HG03159 (cell line): ENCODE measurements at regions not wholly inside any gene's neighbourhood (a gene's known extent, or its start where the extent isn't known, plus 50 kb on each side); places are given as distances from the start of the nearest gene placed in this dataset.
"Not testable (repeated sequence)": the region's sequence is repeated elsewhere in the genome, so short reads cannot be mapped to it uniquely, and the experiment has no call there.

Experiments
- ATAC-seq: cut with Tn5 transposase; IDR thresholded peaks from one replicate; pipeline ENCODE4 v1.9.1; 2021; ENCODE audit warnings: mild to moderate bottlenecking, moderate library complexity; ENCODE audit not compliant: unreplicated experiment

GRCh38 chr7:26959290-26959689, 94.9 kb upstream of the SKAP2 start:
- no peak for ATAC-seq

DNA sequence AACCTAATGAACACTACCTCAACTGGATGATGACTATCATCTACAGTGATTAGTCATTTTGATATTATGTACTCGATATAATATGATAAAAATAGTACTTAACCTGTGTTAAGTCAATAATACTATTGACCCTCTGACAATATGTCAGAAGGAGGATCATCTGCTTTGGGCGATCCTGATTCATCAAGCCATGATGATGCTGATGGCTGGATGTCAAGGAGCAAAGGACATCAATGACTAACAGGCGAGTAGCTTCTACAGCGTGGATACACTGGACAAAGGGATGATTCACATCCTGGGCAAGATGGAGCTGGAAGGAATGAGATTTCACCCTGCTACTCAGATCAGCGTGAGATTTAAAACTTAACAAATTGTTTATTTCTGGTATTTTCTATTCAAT, 94.4 kb upstream of the SKAP2 start:
- no peak for ATAC-seq

- no peak for ATAC-seq
Measured at GRCh38 chr7:26955516-26955915, 91.1 kb upstream of the SKAP2 start.

DNA sequence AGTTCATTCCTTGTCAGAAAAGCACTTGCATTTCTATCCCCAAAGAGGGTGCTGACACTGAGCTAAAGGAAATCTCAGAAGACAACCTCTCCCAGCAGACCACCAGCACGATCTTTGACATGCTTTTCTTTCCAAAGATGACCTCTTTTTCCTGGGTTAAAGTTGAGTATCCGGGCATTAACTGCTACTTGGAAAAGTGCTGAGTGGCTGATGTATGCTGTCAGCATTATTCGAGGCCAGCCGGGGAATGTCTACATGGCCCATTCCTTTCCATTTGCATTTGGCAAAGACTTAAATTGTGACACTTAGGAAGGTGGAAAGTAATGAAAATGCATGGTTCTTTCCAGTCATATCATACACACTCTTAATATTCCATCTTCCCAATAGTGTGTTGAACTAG, 90.6 kb upstream of the SKAP2 start:
- ATAC-seq: no peak

DNA sequence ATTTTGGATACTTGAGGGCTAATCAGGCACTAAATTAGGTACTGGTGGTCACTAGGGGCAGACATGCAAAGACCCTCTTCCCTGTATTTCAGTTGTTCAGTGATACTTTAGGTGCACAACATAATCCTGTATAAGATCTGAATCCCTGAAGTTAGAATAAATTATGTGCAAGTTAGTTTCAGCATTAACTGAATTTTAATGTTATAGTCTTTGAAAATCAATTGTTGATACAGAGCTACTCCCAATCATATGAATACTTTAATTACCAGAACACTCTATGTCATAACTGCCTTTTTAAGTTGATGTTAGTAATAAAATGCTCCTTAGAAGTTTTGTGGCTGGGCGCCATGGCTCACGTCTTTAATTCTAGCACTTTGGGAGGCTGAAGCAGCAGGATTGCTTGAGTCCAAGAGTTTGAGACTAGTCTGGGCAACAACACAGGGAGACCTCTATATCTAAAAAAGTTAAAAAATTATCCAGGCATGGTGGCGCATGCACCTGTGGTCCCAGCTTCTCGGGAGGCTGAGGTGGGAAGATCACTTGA, 87.1 kb upstream of the SKAP2 start:
- ATAC-seq: no peak

DNA sequence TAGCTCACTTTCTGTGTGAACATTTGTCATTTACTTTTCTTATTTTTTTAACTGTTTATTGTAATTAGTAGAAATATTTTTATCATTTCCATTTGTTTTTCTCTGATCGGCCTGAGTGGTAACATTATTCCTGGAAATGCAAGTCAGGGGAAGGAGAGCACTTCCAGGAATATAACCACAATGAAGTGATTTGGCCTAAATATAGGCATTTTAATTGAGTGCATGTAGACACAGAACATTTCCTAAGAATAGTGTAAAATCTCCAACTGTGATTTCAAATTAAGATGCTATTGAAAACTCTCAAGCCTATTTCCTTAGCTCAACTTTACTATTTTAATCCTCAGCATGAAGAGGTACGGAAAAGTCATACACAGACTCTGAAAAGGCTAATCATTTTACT, 86.5 kb upstream of the SKAP2 start:
- ATAC-seq: no peak

DNA sequence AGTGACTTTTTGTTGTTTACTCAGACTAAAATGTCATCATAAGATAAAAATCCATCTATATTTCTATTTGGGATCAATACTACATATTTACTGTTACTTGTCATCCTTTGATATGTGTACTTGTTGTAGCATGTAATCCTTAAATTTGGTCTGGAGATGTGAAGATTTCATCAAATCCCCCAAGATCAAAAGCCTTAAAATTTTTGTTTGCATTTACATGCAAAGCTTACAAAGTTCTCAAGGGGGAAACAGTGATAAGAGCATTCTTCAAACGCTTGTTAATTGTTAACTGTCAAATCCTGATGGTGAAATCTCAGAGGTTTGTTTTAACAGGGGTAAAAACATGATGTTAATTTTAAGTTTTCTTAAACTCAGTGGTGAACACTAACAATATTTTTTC, 84.9 kb upstream of the SKAP2 start:
- ATAC-seq: no peak

GRCh38 chr7:26948617-26949118, 84.3 kb upstream of the SKAP2 start:
- ATAC-seq: no peak

- ATAC-seq: no peak
Measured at GRCh38 chr7:26944501-26945358, 80.3 kb upstream of the SKAP2 start.

DNA sequence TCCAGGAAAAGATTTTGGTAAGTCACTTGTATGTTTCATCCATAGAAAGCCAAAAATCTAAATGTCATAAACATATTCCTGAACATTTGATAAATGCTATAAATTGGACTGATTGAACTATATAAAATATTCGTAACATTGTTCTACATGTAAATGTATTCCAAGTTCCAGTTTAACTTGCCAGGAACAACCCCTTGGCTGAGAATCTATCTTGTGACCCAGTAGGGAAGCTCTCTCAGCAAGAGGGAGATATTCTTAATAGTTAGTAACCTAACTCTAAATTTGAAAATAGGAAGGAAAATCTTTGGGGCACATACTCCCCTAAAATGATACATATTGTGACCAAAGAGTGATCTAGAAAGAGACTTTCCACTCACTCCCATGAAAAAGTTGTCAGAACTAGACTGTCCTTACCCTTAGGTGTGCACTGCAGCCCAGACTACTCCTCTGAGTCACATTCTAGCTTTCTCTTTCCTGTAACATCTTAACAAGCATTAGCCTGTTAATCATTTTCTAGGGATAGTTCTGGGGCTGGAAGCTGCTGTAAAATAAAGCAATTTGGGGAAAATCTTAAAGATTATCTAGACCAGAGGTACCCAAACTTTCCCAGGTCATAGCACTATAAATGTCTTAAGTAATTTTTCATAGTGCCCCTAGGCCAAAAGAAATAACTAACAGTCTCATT, 73.7 kb upstream of the SKAP2 start:
- ATAC-seq: no peak

- ATAC-seq: no peak
Measured at GRCh38 chr7:26937306-26937705, 72.9 kb upstream of the SKAP2 start.

GRCh38 chr7:26932616-26933015, 68.2 kb upstream of the SKAP2 start:
- ATAC-seq: not testable (repeated sequence)

DNA sequence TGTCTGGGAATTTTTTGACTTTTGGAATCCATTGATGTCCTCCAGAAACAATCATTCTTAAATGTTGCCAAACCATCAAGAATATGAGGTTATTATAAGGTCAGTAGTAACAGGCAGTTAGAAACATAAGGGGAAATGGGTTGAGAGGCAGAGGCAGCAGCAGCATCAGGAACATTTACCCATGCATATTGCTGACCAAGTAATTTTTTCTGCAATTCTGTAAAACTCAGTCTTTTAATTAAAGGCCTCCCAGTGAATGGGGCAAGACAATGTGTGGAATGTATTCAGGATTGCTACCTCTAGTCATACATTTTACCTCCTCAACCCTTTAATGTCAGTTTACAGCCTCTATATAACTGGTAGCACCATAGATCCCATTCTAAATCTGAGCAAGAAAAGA, 66.5 kb upstream of the SKAP2 start:
- no peak for ATAC-seq

DNA sequence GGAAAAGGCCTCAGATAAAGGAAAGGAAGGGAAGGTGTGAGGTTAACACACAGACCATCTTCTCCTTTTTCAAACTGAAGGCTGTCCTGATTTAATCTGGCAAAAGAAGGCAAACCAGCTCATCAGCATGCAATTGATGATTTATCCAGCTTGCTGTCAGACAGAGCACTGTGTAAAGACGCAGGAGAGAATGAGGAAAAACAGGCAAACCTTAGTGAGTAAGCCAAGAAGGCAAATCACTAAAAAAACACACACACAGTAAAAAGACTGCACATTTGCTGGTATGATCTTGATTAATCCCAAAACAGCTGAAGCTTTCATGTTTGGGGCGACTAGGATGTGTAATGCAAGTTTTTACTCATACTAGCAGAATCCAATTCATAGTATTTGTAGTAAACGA, 65.8 kb upstream of the SKAP2 start:
- ATAC-seq: no peak

- no peak for ATAC-seq
Measured at GRCh38 chr7:26928703-26929347, 64.4 kb upstream of the SKAP2 start.

GRCh38 chr7:26925768-26926167, 61.4 kb upstream of the SKAP2 start:
- ATAC-seq: no peak

DNA sequence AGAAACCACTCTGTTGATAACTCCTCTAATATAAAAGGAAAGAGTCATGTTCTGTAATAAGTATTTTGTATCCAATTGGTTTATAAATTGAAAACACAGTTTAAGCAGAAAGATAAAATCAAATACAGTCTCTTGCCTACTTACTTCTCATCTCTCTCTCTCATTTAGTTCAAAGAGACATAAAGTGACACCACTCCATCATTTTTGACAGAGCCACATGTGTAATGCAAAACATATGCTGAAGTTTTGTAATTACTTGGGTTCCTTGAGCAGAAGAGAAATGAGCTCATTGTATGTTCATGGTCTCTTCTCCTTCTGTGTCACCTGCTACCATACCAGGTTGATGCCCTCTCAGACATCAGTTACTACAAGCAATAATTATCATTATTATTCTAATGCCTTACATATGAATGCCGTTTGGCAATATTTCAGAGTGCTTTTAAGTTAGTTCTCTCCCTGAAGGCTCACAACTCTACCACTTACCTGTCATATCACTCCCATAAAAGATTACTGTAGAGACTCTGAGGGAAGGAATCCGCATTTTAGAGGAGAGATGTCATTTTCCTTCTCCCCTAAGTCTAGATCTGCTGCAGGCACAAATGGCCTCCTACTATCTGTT, 59.9 kb upstream of the SKAP2 start:
- no peak for ATAC-seq

DNA sequence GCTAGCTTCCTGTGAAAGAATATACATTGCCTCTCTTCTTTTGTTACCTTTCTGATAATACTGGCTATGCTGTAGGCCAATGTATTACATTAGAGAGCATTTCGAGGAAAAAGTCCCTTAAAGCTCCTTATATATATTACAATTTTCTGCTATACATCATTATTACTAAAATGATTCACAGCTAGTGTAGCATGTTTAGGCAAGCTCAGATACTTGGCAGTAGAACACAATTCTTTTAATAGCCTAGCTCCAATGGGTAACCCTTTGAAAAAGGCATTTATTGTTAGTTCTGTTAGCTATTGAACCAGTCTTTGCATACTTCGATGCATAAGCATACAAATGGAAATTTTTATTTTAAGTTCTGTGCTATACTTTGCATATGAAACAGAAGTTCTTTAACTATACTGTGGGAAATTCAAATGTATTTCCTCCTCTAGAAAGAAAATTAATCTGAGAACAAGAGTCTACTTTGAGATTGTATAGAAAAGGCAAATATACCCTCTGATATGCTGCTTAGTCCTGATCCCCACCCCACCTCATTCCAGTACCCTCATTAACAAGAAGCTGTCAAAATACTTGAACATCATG, 55.6 kb upstream of the SKAP2 start:
- ATAC-seq: no peak

DNA sequence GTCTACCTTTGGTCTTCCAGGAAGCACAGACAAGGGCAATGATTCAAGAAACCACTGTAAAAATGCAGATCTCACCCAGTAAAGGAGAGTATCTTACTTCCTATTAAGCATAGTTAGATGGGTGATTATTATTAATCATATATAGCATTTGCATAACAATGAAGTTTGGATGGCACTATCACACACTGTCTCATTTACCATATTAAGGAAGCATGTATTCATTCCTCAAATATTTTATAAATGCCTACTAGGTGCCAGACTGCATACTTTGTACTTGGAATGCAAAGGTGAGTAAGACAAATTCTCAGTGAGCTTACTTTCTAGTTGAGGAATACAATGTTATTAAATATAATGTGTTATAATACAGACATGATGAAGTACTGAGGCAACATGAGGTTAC, 53.9 kb upstream of the SKAP2 start:
- ATAC-seq: no peak

- no peak for ATAC-seq
Measured at GRCh38 chr7:26916779-26917320, 52.5 kb upstream of the SKAP2 start.
